Breast epithelium (tissue), 3 donors: ENCODE measurements at regions not wholly inside any gene's neighbourhood (a gene's known extent, or its start where the extent isn't known, plus 50 kb on each side); places are given as distances from the start of the nearest gene placed in this dataset.

Source experiments
- POLR2A ChIP-seq: fragments of 450-650 bp; IDR thresholded peaks from one replicate; pipeline ENCODE4 v1.6.1; 2016; ENCODE audit warnings: antibody characterized with exemption, mild to moderate bottlenecking, moderate library complexity
- POLR2AphosphoS5 ChIP-seq, 3 donors: sonication (generic); formaldehyde crosslinking; IDR thresholded peaks; one replicate each; pipeline ENCODE4 v1.6.1; 2017; ENCODE audit warnings: antibody characterized with exemption in 3 of 3
- TF ChIP-seq, protein P1 (sequence below), 3 donors: fragments of 450-650 bp; IDR thresholded peaks; one replicate each; pipeline ENCODE4 v1.5.1; 2016 to 2017; ENCODE audit warnings: antibody characterized with exemption in 3 of 3, mild to moderate bottlenecking in 3 of 3, moderate library complexity in 3 of 3

DNA sequence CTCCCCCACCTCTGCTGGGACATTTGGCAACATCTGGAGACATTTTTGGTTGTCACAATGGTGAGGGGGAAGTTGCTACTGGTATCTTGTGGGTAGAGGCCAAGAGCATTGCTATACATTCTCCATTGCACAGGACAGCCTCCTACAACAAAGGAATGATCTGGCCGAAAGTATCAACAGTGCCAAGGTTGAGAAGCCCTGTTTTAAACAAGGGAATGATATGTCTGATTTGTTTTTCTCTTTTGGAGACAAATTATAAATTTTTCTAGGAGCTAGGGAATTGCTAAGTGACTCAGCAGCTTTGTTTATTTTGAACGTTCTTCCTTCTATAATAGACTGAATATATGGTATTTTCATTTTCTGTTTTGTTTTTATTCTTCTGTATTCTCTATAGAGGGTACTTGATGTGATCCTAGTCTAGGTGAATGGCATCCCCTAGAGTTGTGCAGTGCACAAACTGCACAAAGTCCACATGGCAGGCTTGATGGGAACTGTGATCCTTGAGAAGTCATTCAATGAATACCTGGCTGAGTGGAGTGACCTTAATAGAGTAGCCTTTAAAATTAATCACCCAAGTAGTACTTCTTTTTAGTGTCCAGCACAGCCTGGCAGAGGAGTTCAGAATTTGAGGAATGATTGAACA lies 288.6 kb upstream of the USP24 start:
- TF ChIP-seq, protein P1, sequence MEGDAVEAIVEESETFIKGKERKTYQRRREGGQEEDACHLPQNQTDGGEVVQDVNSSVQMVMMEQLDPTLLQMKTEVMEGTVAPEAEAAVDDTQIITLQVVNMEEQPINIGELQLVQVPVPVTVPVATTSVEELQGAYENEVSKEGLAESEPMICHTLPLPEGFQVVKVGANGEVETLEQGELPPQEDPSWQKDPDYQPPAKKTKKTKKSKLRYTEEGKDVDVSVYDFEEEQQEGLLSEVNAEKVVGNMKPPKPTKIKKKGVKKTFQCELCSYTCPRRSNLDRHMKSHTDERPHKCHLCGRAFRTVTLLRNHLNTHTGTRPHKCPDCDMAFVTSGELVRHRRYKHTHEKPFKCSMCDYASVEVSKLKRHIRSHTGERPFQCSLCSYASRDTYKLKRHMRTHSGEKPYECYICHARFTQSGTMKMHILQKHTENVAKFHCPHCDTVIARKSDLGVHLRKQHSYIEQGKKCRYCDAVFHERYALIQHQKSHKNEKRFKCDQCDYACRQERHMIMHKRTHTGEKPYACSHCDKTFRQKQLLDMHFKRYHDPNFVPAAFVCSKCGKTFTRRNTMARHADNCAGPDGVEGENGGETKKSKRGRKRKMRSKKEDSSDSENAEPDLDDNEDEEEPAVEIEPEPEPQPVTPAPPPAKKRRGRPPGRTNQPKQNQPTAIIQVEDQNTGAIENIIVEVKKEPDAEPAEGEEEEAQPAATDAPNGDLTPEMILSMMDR (IDR thresholded peaks at IDR 0.05): no peak
- TF ChIP-seq POLR2A (no peak), POLR2AphosphoS5 (IDR thresholded peaks at IDR 0.05) (no peak)
